ENCODE measurements at regions not wholly inside any gene's neighbourhood (a gene's known extent, or its start where the extent isn't known, plus 50 kb on each side); places are given as distances from the start of the nearest gene placed in this dataset.
"Not testable (repeated sequence)": the region's sequence is repeated elsewhere in the genome, so short reads cannot be mapped to it uniquely, and the experiment has no call there.

DNA sequence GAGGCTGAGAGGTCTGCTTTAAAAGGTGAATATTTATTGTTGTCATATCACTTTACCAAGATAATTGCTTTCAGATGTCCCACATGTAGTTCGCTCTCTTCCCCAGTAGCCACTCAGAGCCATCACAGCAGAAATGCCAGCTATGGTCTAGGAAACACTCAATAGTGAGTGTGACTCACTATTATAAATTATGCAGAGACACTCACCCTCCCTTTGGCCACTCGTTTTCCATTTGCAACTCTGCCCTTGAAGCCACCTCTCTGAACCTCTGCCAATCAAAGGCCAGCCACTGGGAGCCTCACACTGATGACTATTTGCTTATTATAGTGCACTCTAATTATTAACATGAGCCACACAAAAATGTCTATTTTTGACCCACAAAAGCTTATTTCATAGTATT is 328.1 kb upstream of the ATP10A start:
- H3K27me3 ChIP-seq (replicated peaks; ENCODE audit: control insufficient read depth, insufficient read depth, low read length) = no peaks in the 10 kb centered on the region

DNA sequence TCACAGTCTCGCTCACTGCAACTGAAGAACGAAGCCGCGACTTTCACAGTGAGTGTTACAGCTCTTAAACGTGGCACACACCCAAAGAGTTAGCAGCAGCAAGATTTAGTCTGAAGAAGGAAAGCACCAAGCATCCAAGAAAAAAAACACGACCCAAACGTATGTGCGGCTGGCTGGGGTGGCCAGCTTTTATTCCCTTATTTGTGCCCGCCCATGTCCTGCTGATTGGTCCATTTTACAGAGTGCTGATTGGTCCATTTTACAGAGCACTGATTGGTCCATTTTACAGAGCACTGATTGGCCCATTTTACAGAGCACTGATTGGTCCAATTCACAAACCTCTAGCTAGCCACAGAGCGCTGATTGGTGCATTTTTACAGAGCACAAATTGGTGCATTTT is 323.0 kb upstream of the ATP10A start:
- not testable (repeated sequence) for DNase-seq (ENCODE audit: extremely low read depth, insufficient read length); H3K36me3 ChIP-seq (ENCODE audit: control insufficient read depth, insufficient read depth, low read length)

More for the DNA sequence above, 328.1 kb upstream of the ATP10A start:
- Histone ChIP-seq H3K4me3 (replicated peaks; ENCODE audit: low read depth, low read length) (no peak overlapping the region), H3K36me3 (ENCODE audit: control insufficient read depth, insufficient read depth, low read length) (no peaks in the 10 kb centered on the region)
- TF ChIP-seq, protein P1, sequence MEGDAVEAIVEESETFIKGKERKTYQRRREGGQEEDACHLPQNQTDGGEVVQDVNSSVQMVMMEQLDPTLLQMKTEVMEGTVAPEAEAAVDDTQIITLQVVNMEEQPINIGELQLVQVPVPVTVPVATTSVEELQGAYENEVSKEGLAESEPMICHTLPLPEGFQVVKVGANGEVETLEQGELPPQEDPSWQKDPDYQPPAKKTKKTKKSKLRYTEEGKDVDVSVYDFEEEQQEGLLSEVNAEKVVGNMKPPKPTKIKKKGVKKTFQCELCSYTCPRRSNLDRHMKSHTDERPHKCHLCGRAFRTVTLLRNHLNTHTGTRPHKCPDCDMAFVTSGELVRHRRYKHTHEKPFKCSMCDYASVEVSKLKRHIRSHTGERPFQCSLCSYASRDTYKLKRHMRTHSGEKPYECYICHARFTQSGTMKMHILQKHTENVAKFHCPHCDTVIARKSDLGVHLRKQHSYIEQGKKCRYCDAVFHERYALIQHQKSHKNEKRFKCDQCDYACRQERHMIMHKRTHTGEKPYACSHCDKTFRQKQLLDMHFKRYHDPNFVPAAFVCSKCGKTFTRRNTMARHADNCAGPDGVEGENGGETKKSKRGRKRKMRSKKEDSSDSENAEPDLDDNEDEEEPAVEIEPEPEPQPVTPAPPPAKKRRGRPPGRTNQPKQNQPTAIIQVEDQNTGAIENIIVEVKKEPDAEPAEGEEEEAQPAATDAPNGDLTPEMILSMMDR (IDR thresholded peaks at IDR 0.05; ENCODE audit: insufficient read depth, low read length, poor library complexity, severe bottlenecking) = no peak
- no peak for DNase-seq (ENCODE audit: extremely low read depth, insufficient read length)

DNA sequence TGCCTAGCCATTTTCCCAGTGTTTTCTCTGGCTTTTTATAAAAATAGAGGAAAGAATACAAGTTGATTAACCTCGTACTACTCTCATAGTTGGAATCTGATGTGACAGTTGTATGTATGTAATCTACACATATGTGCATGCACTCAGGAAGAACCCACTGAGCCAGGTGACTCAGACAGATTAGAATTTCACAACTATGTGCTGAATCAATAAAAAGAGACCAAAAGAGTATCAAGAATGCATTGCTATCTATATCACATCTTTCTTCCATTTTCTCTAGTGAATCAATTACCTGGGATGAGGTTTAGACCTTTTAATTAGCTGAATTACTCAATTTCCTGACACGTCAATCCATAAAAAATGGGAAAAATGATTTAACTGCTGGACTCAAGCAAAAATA is 319.3 kb upstream of the ATP10A start:
- H3K4me3 ChIP-seq (replicated peaks; ENCODE audit: low read depth, low read length) = no peak overlapping the region
- H3K27me3 ChIP-seq (replicated peaks; ENCODE audit: control insufficient read depth, insufficient read depth, low read length) = no peaks in the 10 kb centered on the region
- H3K36me3 ChIP-seq (ENCODE audit: control insufficient read depth, insufficient read depth, low read length) = no peaks in the 10 kb centered on the region
- TF ChIP-seq, protein P1 (IDR thresholded peaks at IDR 0.05; ENCODE audit: insufficient read depth, low read length, poor library complexity, severe bottlenecking) = no peak
- no peak for DNase-seq (ENCODE audit: extremely low read depth, insufficient read length)

More for the DNA sequence above, 323.0 kb upstream of the ATP10A start:
- not testable (repeated sequence) for H3K4me3 ChIP-seq (replicated peaks; ENCODE audit: low read depth, low read length); H3K27me3 ChIP-seq (replicated peaks; ENCODE audit: control insufficient read depth, insufficient read depth, low read length)

DNA sequence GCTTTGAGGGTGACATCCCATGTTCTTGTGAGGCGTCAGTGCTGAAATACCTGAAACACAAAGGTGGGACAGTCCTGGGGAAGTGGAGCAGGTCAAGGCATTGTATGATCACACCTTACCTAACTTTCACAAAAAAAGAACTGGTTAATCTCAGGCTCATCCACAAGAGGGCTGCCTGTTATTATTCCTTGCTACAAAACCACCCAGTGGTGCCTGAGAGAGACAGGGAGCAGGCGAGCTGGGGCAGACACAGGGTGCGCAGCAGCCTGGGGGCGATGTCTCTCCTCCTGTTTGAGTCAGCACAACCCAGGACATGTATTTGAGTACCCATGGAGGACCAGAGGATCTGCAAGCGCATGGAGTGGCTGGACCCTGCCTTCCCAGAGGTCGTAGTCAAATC is 316.8 kb upstream of the ATP10A start:
- H3K36me3 ChIP-seq (ENCODE audit: control insufficient read depth, insufficient read depth, low read length) = no peaks in the 10 kb centered on the region
- no peak overlapping the region for H3K4me3 ChIP-seq (replicated peaks; ENCODE audit: low read depth, low read length)
- TF ChIP-seq, protein P1 (IDR thresholded peaks at IDR 0.05; ENCODE audit: insufficient read depth, low read length, poor library complexity, severe bottlenecking) = no peak
- DNase-seq (ENCODE audit: extremely low read depth, insufficient read length) = no peak
- H3K27me3 ChIP-seq (replicated peaks; ENCODE audit: control insufficient read depth, insufficient read depth, low read length) = no peaks in the 10 kb centered on the region

DNA sequence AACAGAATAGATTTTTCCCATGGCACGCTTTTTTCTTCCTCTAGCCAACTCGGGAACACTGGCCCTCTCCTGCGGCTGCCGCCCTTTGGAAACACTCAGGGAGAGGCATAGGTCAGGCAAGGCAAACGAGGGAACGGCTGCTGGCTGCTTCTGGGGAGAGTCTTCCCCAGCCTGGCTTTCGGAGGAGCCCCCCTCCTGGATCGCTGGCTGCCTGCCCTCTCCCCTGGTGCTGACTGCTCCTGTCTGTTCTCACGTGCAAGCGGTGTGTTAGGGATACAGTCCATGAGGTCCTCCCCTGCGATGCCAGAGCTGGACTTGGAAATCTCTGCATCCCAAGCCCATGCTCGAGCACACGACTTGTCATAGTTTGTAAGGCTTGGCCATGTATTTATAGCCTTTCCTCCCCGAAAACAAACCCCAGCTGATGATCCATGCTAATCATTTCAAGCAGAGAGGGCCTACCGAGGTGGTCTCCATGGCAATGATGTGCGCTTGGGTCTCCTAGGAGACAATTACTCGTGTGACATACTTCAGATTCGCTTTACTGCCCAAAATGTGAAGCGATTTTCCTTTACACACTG is 315.6 kb upstream of the ATP10A start:
- Histone ChIP-seq H3K4me3 (replicated peaks; ENCODE audit: low read depth, low read length) (no peak overlapping the region), H3K27me3 (replicated peaks; ENCODE audit: control insufficient read depth, insufficient read depth, low read length) (no peaks in the 10 kb centered on the region), H3K36me3 (ENCODE audit: control insufficient read depth, insufficient read depth, low read length) (no peaks in the 10 kb centered on the region)
- TF ChIP-seq, protein P1 (IDR thresholded peaks at IDR 0.05; ENCODE audit: insufficient read depth, low read length, poor library complexity, severe bottlenecking) = no peak
- DNase-seq (ENCODE audit: extremely low read depth, insufficient read length) = no peak

DNA sequence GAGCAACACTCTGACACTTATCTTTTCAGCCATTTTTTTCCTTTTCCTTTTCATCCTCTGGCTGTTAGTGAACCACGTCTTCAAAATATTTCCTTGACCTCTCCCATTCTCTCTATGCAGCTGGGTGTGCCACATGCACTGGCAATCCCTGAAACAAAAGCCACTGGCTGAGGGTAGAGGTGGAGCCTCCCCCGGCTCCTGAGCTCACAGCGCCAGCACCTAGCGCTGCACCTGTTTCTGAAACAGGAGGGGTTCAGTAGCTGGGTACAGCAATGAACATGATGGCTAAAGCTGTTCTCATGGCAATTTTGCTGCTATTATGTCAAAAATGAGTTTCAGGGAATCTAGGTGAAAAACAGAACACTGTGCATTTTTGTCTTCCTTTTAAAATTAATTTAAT is 314.7 kb upstream of the ATP10A start:
- DNase-seq (ENCODE audit: extremely low read depth, insufficient read length) = no peak
- Histone ChIP-seq H3K4me3 (replicated peaks; ENCODE audit: low read depth, low read length) (no peak overlapping the region), H3K27me3 (replicated peaks; ENCODE audit: control insufficient read depth, insufficient read depth, low read length) (no peaks in the 10 kb centered on the region), H3K36me3 (ENCODE audit: control insufficient read depth, insufficient read depth, low read length) (no peaks in the 10 kb centered on the region)
- TF ChIP-seq, protein P1 (IDR thresholded peaks at IDR 0.05; ENCODE audit: insufficient read depth, low read length, poor library complexity, severe bottlenecking) = no peak
